Liver (tissue), 8 donors: ENCODE measurements at regions not wholly inside any gene's neighbourhood (a gene's known extent, or its start where the extent isn't known, plus 50 kb on each side); places are given as distances from the start of the nearest gene placed in this dataset.

Experiments used
- DNase-seq: peaks from one replicate; pipeline ENCODE4 v3.0.0-alpha.2; 2017; ENCODE audit warnings: low spot score
- H3K27ac ChIP-seq, 2 donors: one replicate each; pipeline ENCODE4 v1.7.0; 2013; ENCODE audit warnings: inconsistent platforms in 2 of 2, low read length in 2 of 2, control low read depth in 1 of 2, low read depth in 1 of 2, mild to moderate bottlenecking in 1 of 2
- H3K27me3 ChIP-seq, 4 donors: one replicate each; pipeline versions ENCODE4 v1.6.1 to v1.7.0; 2013; ENCODE audit warnings: low read length in 3 of 4, inconsistent platforms in 1 of 4, mild to moderate bottlenecking in 1 of 4, moderate library complexity in 1 of 4; ENCODE audit not compliant: control insufficient read depth in 4 of 4, insufficient read depth in 4 of 4
- H3K36me3 ChIP-seq, 4 donors: one replicate each; pipeline versions ENCODE4 v1.6.1 to v1.7.0; 2013; ENCODE audit warnings: low read length in 3 of 4, mild to moderate bottlenecking in 3 of 4, low read depth in 1 of 4, moderate library complexity in 1 of 4; ENCODE audit not compliant: control insufficient read depth in 4 of 4, insufficient read depth in 3 of 4
- H3K4me1 ChIP-seq, 4 donors: one replicate each; pipeline versions ENCODE4 v1.6.1 to v1.7.0; 2013; ENCODE audit warnings: low read length in 3 of 4, mild to moderate bottlenecking in 3 of 4, moderate library complexity in 1 of 4; ENCODE audit not compliant: control insufficient read depth in 4 of 4, insufficient read depth in 4 of 4
- H3K4me3 ChIP-seq, 3 donors: one replicate each; pipeline versions ENCODE4 v1.6.1 to v1.7.0; 2013; ENCODE audit warnings: low read length in 3 of 3, control low read depth in 1 of 3, low read depth in 1 of 3, mild to moderate bottlenecking in 1 of 3
- H3K9ac ChIP-seq, 2 donors: one replicate each; pipeline ENCODE4 v1.7.0; 2013; ENCODE audit warnings: low read length in 2 of 2, mild to moderate bottlenecking in 2 of 2, moderate library complexity in 2 of 2, control low read depth in 1 of 2, low read depth in 1 of 2
- H3K9me3 ChIP-seq, 4 donors: one replicate each; pipeline versions ENCODE4 v1.6.1 to v1.7.0; 2013; ENCODE audit warnings: low read length in 3 of 4; ENCODE audit not compliant: control insufficient read depth in 4 of 4
- EGR1 ChIP-seq, 2 donors: IDR thresholded peaks; 2 replicates each; pipeline ENCODE4 v1.6.1; 2016 to 2018; ENCODE audit warnings: antibody characterized with exemption in 2 of 2, low read depth in 2 of 2
- FOXA1 ChIP-seq: IDR thresholded peaks from 2 replicates; pipeline ENCODE4 v1.6.1; 2016; ENCODE audit warnings: antibody characterized with exemption
- FOXA2 ChIP-seq: IDR thresholded peaks from 2 replicates; pipeline ENCODE4 v1.6.1; 2016; ENCODE audit warnings: antibody characterized with exemption
- GABPA ChIP-seq, 2 donors: IDR thresholded peaks in 1 of 2; conservative IDR thresholded peaks in 1 of 2; 2 replicates each; pipeline ENCODE4 v1.6.1; 2016; ENCODE audit warnings: antibody characterized with exemption in 2 of 2, mild to moderate bottlenecking in 1 of 2, moderate library complexity in 1 of 2
- HNF4A ChIP-seq, 2 donors: conservative IDR thresholded peaks; 2 replicates each; pipeline ENCODE4 v1.6.1; 2016; ENCODE audit warnings: antibody characterized with exemption in 2 of 2, mild to moderate bottlenecking in 2 of 2
- HNF4G ChIP-seq: IDR thresholded peaks from 2 replicates; pipeline ENCODE4 v1.6.1; 2016; ENCODE audit warnings: antibody characterized with exemption
- JUND ChIP-seq, 2 donors: IDR thresholded peaks; 2 replicates each; pipeline ENCODE4 v1.6.1; 2016; ENCODE audit warnings: antibody characterized with exemption in 2 of 2
- NR2F2 ChIP-seq: IDR thresholded peaks from 2 replicates; pipeline ENCODE4 v1.6.1; 2016; ENCODE audit warnings: antibody characterized with exemption
- RAD21 ChIP-seq, 2 donors: IDR thresholded peaks; 2 replicates each; pipeline ENCODE4 v1.6.1; 2016; ENCODE audit warnings: antibody characterized with exemption in 2 of 2, mild to moderate bottlenecking in 2 of 2
- RXRA ChIP-seq, 2 donors: IDR thresholded peaks; 2 replicates each; pipeline ENCODE4 v1.6.1; 2017 to 2018; ENCODE audit warnings: antibody characterized with exemption in 2 of 2, mild to moderate bottlenecking in 1 of 2
- SP1 ChIP-seq: IDR thresholded peaks from 2 replicates; pipeline ENCODE4 v1.6.1; 2018; ENCODE audit warnings: antibody characterized with exemption, mild to moderate bottlenecking
- TAF1 ChIP-seq: conservative IDR thresholded peaks from 2 replicates; pipeline ENCODE4 v1.6.1; 2016; ENCODE audit warnings: antibody characterized with exemption, mild to moderate bottlenecking
- YY1 ChIP-seq: IDR thresholded peaks from 2 replicates; pipeline ENCODE4 v1.6.1; 2016; ENCODE audit warnings: antibody characterized with exemption, mild to moderate bottlenecking
- WGBS: extraction: QIAGEN DNeasy Blood & Tissue Kit; methylation state at CpG from one replicate; pipeline ENCODE4 v1.1.7; 2013; 5-methylcytosine and 5-hydroxymethylcytosine counted together
- TF ChIP-seq, protein P1 (sequence below): fragments of 150-350 bp; IDR thresholded peaks from 2 replicates; pipeline ENCODE4 v1.5.1; 2017; ENCODE audit warnings: improper control_type of control experiment, low read depth, low read length; ENCODE audit not compliant: missing input control
- TF ChIP-seq, protein P2 (sequence below): IDR thresholded peaks from 2 replicates; pipeline ENCODE4 v1.6.1; 2016; ENCODE audit warnings: antibody characterized with exemption
- TF ChIP-seq, protein P3 (sequence below): IDR thresholded peaks from 2 replicates; pipeline ENCODE4 v1.6.1; 2016; ENCODE audit warnings: antibody characterized with exemption
- TF ChIP-seq, protein P4 (sequence below): IDR thresholded peaks from 2 replicates; pipeline ENCODE4 v1.6.1; 2016; ENCODE audit warnings: antibody characterized with exemption
- TF ChIP-seq, protein P5 (sequence below): IDR thresholded peaks from 2 replicates; pipeline ENCODE4 v1.6.1; 2016; ENCODE audit warnings: antibody characterized with exemption, mild to moderate bottlenecking
- donor health status: healthy.
- donor health status: healthy.
- donor health status: healthy.
- donor health status: healthy.
- donor health status: healthy.

DNA sequence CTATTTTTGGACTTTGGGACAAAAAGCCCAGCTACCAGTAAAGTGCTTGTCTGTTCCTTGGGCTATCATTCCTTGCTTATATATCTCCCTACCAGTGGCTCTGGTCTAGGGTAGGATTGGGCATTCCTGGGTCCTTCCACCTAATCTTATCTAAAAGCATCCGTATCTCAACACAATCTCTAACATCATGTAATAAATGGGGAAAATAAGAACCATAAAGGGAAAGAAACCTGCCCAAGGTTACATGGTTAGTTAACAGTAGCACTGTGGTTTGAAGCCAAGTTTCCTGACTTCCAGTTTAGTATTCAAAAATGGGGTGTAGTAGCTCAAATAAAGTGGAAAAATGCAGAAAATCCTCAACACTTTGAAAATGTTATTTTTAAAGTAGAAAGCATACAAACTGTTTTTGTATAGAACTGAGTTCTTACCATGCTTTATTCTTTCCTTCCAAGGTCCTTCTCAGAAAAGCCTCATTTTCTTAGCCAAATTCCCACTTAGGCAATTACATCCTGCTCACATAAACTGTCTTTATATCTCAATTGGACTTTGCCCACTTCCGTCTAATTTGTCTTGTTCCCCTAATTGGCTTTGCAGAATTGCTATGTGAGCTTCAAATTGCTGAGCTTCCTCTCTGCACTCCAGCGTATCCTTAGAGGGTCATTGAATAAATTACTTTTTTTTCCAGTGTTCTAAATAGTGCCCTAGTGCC lies 273.1 kb upstream of the UBE2E3 start:
- Histone ChIP-seq H3K4me3 (no peak overlapping the region), H3K36me3 (no peaks in the 10 kb centered on the region), H3K27ac (no peak overlapping the region), H3K27me3 (no peaks in the 10 kb centered on the region), H3K4me1 (no peaks in the 10 kb centered on the region), H3K9me3 (peaks cover 0 to 4% (median 0%) of the 10 kb centered on the region in 4 donors), H3K9ac (no peak overlapping the region)
- WGBS = 56% methylated on average over 3 of the region's 3 CpGs
- TF ChIP-seq EGR1 (IDR thresholded peaks at IDR 0.05; ENCODE audit: low read depth in 2 of 2) (no peak), RXRA (IDR thresholded peaks at IDR 0.05) (no peak), FOXA2 (no peak), TAF1 (no peak), SP1 (no peak), NR2F2 (no peak), HNF4G (no peak), GABPA (IDR thresholded peaks at IDR 0.05 in 1 of 2, conservative IDR thresholded peaks at IDR 0.05 in 1 of 2) (no peak), YY1 (no peak), RAD21 (IDR thresholded peaks at IDR 0.05) (no peak), FOXA1 (no peak), HNF4A (conservative IDR thresholded peaks at IDR 0.05) (no peak), JUND (IDR thresholded peaks at IDR 0.05) (no peak)
- TF ChIP-seq, protein P1, sequence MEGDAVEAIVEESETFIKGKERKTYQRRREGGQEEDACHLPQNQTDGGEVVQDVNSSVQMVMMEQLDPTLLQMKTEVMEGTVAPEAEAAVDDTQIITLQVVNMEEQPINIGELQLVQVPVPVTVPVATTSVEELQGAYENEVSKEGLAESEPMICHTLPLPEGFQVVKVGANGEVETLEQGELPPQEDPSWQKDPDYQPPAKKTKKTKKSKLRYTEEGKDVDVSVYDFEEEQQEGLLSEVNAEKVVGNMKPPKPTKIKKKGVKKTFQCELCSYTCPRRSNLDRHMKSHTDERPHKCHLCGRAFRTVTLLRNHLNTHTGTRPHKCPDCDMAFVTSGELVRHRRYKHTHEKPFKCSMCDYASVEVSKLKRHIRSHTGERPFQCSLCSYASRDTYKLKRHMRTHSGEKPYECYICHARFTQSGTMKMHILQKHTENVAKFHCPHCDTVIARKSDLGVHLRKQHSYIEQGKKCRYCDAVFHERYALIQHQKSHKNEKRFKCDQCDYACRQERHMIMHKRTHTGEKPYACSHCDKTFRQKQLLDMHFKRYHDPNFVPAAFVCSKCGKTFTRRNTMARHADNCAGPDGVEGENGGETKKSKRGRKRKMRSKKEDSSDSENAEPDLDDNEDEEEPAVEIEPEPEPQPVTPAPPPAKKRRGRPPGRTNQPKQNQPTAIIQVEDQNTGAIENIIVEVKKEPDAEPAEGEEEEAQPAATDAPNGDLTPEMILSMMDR = no peak
- TF ChIP-seq, protein P2, sequence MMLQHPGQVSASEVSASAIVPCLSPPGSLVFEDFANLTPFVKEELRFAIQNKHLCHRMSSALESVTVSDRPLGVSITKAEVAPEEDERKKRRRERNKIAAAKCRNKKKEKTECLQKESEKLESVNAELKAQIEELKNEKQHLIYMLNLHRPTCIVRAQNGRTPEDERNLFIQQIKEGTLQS = no peak
- TF ChIP-seq, protein P3, sequence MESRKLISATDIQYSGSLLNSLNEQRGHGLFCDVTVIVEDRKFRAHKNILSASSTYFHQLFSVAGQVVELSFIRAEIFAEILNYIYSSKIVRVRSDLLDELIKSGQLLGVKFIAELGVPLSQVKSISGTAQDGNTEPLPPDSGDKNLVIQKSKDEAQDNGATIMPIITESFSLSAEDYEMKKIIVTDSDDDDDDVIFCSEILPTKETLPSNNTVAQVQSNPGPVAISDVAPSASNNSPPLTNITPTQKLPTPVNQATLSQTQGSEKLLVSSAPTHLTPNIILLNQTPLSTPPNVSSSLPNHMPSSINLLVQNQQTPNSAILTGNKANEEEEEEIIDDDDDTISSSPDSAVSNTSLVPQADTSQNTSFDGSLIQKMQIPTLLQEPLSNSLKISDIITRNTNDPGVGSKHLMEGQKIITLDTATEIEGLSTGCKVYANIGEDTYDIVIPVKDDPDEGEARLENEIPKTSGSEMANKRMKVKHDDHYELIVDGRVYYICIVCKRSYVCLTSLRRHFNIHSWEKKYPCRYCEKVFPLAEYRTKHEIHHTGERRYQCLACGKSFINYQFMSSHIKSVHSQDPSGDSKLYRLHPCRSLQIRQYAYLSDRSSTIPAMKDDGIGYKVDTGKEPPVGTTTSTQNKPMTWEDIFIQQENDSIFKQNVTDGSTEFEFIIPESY = no peak
- TF ChIP-seq, protein P4, sequence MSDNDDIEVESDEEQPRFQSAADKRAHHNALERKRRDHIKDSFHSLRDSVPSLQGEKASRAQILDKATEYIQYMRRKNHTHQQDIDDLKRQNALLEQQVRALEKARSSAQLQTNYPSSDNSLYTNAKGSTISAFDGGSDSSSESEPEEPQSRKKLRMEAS = no peak
- TF ChIP-seq, protein P5, sequence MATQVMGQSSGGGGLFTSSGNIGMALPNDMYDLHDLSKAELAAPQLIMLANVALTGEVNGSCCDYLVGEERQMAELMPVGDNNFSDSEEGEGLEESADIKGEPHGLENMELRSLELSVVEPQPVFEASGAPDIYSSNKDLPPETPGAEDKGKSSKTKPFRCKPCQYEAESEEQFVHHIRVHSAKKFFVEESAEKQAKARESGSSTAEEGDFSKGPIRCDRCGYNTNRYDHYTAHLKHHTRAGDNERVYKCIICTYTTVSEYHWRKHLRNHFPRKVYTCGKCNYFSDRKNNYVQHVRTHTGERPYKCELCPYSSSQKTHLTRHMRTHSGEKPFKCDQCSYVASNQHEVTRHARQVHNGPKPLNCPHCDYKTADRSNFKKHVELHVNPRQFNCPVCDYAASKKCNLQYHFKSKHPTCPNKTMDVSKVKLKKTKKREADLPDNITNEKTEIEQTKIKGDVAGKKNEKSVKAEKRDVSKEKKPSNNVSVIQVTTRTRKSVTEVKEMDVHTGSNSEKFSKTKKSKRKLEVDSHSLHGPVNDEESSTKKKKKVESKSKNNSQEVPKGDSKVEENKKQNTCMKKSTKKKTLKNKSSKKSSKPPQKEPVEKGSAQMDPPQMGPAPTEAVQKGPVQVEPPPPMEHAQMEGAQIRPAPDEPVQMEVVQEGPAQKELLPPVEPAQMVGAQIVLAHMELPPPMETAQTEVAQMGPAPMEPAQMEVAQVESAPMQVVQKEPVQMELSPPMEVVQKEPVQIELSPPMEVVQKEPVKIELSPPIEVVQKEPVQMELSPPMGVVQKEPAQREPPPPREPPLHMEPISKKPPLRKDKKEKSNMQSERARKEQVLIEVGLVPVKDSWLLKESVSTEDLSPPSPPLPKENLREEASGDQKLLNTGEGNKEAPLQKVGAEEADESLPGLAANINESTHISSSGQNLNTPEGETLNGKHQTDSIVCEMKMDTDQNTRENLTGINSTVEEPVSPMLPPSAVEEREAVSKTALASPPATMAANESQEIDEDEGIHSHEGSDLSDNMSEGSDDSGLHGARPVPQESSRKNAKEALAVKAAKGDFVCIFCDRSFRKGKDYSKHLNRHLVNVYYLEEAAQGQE = no peak
- no peak for DNase-seq
